ENCODE measurements at regions not wholly inside any gene's neighbourhood (a gene's known extent, or its start where the extent isn't known, plus 50 kb on each side); places are given as distances from the start of the nearest gene placed in this dataset.

GRCh38 chr13:44815623-44816022 lies 173.6 kb downstream of the NUFIP1 start (continued):
- TF ChIP-seq, protein P1, sequence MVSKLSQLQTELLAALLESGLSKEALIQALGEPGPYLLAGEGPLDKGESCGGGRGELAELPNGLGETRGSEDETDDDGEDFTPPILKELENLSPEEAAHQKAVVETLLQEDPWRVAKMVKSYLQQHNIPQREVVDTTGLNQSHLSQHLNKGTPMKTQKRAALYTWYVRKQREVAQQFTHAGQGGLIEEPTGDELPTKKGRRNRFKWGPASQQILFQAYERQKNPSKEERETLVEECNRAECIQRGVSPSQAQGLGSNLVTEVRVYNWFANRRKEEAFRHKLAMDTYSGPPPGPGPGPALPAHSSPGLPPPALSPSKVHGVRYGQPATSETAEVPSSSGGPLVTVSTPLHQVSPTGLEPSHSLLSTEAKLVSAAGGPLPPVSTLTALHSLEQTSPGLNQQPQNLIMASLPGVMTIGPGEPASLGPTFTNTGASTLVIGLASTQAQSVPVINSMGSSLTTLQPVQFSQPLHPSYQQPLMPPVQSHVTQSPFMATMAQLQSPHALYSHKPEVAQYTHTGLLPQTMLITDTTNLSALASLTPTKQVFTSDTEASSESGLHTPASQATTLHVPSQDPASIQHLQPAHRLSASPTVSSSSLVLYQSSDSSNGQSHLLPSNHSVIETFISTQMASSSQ (IDR thresholded peaks at IDR 0.05; ENCODE audit: low read depth): no peak
- TF ChIP-seq, protein P1 (CRISPR knock-in tag; IDR thresholded peaks at IDR 0.05; ENCODE audit: borderline replicate concordance): no peak
- TF ChIP-seq NFKBIZ (CRISPR knock-in tag; IDR thresholded peaks at IDR 0.05) (no peak), FOXO1 (CRISPR knock-in tag; IDR thresholded peaks at IDR 0.05) (no peak), TRIM24 (CRISPR knock-in tag; IDR thresholded peaks at IDR 0.05) (0 out of 2 replicates have a peak, but pooled peaks have one; percentile 62), SNRNP70 (IDR thresholded peaks at IDR 0.05; ENCODE audit: low read depth, low read length) (no peak), POLR2AphosphoS2 (IDR thresholded peaks at IDR 0.05; ENCODE audit: low read depth, low read length) (no peak), HMG20B (CRISPR knock-in tag; conservative IDR thresholded peaks at IDR 0.05) (0 out of 2 replicates have a peak, but pooled peaks have one; percentile 31), HBP1 (CRISPR knock-in tag; IDR thresholded peaks at IDR 0.05; ENCODE audit: low read depth) (no peak), CC2D1A (CRISPR knock-in tag; IDR thresholded peaks at IDR 0.05) (no peak), ARHGAP35 (CRISPR knock-in tag; IDR thresholded peaks at IDR 0.05; ENCODE audit: borderline replicate concordance) (no peak), ZNF24 (IDR thresholded peaks at IDR 0.05) (no peak), ZNF777 (CRISPR knock-in tag; IDR thresholded peaks at IDR 0.05) (no peak), ZNF207 (IDR thresholded peaks at IDR 0.05; ENCODE audit: borderline replicate concordance) (no peak), ZNF143 (CRISPR knock-in tag; IDR thresholded peaks at IDR 0.05) (no peak), HOXA7 (CRISPR knock-in tag; IDR thresholded peaks at IDR 0.05) (no peak), ELF4 (CRISPR knock-in tag; IDR thresholded peaks at IDR 0.05; ENCODE audit: borderline replicate concordance) (no peak), ZNF883 (CRISPR knock-in tag; IDR thresholded peaks at IDR 0.05; ENCODE audit: not compliant biosample characterization) (no peak), ZNF761 (CRISPR knock-in tag; conservative IDR thresholded peaks at IDR 0.05) (no peak), ZNF354B (CRISPR knock-in tag; IDR thresholded peaks at IDR 0.05) (no peak), BATF2 (CRISPR knock-in tag; IDR thresholded peaks at IDR 0.05) (no peak), ZNF10 (CRISPR knock-in tag; IDR thresholded peaks at IDR 0.05; ENCODE audit: borderline replicate concordance, low read depth) (no peak), MAFF (IDR thresholded peaks at IDR 0.05; ENCODE audit: low read depth, low read length) (peak; percentile 23; the same call in 1 of the 2 replicates)
- TF ChIP-seq, protein P2, sequence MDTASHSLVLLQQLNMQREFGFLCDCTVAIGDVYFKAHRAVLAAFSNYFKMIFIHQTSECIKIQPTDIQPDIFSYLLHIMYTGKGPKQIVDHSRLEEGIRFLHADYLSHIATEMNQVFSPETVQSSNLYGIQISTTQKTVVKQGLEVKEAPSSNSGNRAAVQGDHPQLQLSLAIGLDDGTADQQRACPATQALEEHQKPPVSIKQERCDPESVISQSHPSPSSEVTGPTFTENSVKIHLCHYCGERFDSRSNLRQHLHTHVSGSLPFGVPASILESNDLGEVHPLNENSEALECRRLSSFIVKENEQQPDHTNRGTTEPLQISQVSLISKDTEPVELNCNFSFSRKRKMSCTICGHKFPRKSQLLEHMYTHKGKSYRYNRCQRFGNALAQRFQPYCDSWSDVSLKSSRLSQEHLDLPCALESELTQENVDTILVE (CRISPR knock-in tag; IDR thresholded peaks at IDR 0.05): no peak
- TF ChIP-seq, protein P3, sequence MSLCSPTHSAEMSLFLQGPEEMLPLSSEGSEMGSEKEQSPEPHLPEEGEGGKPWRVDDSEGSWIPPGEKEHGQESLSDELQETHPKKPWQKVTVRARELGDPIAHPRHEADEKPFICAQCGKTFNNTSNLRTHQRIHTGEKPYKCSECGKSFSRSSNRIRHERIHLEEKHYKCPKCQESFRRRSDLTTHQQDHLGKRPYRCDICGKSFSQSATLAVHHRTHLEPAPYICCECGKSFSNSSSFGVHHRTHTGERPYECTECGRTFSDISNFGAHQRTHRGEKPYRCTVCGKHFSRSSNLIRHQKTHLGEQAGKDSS (CRISPR knock-in tag; IDR thresholded peaks at IDR 0.05; ENCODE audit: borderline replicate concordance, low read depth): no peak
